GM18499 (cell line): ENCODE measurements at regions not wholly inside any gene's neighbourhood (a gene's known extent, or its start where the extent isn't known, plus 50 kb on each side); places are given as distances from the start of the nearest gene placed in this dataset.
"Not testable (repeated sequence)": the region's sequence is repeated elsewhere in the genome, so short reads cannot be mapped to it uniquely, and the experiment has no call there.

Experiments
- ATAC-seq: cut with Tn5 transposase; IDR thresholded peaks from one replicate; pipeline ENCODE4 v1.9.1; 2021; ENCODE audit warnings: moderate number of reproducible peaks; ENCODE audit not compliant: insufficient read depth, unreplicated experiment

DNA sequence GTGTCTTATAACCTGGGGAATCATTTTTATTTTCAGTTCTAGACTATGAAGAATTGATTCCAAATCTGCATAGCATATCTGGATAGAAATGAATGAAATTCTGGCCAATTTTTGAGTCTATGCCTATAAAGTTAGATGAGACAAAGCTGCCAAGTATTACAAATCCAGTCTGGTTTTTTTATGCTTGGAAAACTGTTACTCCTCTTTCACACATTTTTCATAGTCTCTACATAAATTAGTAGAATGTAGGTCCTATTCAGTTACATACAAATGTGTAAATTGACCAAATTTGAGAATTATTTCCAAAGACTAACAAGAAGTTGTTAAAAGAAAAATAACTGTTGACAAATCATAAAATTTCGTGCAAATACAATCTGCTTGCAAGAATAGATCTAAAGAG, 1505.2 kb downstream of the AMY1C start:
- no peak for ATAC-seq

DNA sequence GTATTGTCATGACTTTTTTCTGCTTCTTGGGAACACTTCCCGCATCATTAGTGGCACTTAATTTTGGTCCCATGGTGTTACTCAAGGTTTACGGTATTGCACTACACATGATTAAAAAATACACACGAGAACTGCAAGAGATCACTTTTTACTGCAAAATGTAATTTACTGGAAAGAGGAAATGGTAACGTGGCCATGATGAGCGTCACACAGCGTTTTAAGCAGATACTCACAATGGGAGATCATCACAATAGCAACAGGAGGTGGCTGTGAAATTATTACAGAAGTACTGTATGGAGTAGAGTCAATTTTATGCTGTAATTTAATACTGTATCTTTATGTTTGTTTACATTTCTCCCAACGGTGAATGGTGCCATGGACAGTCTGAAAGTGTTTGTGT, 1510.3 kb downstream of the AMY1C start:
- no peak for ATAC-seq

DNA sequence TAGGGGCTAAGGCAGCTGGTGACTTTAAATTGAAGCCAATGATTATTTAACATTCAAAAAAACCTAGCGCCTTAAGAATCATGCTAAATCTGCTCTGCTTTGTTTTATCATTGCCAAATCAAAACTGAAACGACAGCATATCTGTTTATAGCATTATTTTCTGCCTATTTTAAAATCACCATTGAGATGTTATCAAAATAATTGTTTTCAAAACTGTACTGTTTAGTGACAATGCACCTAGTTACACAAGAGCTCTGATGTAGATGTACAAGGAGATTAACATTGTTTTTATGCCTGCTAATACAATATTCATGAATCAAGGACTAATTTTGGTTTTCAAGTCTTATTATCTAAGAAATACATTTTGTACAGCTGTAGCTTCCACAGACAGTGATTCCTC, 1521.3 kb downstream of the AMY1C start:
- ATAC-seq, result no peak

DNA sequence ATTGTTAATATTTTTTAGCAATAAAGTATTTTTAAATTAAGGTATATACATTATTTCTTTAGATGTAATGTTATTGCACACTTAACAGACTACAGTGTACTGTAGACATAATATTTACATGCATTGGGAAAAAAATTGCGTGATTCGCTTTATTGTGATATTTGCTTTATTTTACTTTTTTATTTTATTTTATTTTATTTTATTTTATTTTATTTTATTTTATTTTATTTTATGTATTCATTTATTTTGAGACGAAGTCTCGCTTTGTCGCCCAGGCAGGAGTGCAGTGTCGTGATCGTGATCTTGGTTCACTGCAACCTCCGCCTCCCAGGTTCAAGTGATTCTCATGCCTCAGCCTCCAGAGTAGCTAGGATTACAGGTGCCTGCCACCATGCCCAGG, 1522.7 kb downstream of the AMY1C start:
- ATAC-seq, result not testable (repeated sequence)

DNA sequence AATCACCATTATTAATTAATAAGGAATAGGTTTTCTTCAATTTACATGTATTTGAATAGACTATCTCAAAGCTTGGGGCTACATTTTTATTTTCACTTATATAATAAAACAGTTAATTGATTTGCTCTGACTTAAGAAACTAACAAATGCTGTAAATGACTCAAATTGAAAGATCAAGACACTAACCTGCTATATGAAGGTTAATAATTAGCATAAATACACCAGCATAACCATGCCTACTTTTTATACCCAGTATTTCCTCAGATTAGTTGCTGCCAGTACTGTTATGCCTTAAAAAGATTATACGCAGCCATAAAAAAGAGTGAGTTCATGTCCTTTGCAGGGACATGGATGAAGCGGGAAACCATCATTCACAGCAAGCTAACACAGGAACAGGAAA, 1545.1 kb downstream of the AMY1C start:
- ATAC-seq, result no peak

DNA sequence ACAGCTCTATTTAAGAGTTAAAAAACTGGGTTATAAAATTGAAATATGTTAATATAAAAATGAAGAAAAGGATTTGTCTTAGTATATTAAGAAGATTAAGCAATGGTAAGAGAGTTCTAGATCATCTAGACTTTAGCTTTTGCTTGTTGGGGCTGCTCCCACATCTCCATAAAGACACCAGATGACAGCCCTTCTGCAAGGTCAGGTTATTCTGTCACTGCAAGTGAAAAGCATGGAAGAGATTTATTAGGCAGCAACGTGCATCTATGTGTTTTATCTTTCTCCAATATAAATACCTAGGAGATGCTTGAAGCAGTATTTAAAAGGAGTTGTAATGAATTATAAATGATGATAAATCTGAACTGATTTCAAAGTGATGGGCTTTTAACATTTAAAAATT, 1560.4 kb downstream of the AMY1C start:
- no peak for ATAC-seq

DNA sequence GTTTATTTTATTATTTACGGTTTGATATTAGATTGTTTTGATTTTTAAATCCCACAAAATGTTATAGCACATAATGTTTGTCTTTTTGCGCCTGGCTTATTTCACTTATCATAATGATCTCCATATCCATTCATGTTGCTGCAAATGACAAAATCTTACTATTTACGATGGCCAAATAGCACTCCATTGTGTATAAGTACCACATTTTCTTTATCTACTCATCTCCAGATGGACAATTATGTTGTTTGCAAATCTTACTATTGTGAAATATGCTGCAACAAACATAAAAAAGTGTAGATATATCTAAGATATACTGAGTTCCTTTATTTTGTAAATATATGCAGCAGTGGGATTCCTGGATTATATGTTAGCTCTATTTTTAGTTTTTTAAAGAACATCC, 1568.3 kb downstream of the AMY1C start:
- ATAC-seq, result no peak

DNA sequence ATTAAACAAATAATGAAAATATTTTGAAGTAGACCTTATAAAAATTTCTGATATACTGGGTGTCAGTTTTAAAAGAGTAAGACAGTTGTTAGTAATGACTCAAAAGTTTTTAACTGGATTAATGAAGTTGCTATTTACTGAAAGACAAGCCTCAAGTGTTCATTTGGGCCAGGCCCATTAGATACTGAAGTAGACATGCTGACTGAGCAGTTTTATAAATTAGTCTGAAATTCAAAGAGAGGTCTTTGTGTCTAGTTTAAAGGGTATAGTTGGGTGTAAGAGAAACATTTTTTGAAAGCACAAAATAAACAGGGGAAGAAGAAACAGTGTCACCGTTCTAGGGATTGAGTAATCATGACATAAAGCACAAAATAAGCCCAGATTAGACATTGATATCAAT, 1577.2 kb downstream of the AMY1C start:
- ATAC-seq, result no peak

DNA sequence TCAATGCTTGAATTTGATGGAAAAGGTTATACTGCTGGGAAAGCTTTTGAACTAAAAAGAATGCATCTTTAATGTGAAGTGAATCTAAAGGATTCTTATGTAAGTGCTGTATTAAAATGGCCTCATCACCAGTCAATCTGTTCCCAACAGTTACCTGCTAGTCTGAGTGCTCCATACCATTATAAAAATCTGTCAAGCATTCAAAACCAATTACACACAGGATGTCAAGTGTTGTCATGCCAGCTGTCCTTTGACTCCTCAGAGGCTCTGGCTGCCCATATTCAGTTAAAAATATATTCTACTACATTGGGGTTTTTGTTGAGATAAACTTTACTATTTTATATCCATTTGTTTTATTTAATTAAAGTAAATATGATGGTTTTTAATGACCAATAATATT, 1587.7 kb downstream of the AMY1C start:
- ATAC-seq, result no peak

DNA sequence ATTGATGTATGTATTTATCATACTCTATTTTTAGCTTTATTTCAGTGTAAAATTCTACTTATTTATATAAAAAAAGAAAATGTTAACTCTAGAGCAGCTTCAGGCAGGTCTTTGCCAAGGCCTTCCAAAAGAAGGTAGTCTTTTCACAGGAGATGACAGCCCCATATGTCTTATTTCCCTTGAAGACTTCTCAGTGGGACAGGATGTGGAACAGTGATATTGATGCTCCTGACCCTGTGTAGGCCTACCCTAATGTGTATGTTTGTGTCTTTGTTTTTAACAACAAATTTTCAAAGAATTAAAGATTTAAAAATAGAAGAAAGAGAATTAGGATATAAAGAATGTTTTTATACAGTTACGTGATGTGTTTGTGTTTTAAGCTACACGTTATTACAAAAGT, 1593.6 kb downstream of the AMY1C start:
- ATAC-seq, result no peak

DNA sequence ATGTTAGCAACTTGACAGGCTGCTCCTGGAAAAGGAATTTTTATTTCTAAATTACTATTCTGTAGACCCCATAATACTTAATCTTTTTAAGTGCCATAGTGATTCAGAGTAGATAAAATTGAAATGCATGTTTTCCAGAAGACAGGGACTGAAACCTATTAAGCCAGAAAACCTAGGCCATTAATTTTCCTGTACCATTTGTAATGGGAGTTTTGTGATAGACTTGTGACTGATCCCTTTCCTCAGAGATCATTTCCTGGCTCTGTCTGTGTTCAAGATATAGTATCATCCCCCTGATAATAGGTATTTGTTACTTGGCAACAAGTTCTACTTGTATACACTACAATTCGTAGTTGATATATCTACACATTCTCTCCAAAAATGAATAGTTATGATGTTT, 1609.8 kb downstream of the AMY1C start:
- ATAC-seq, result no peak

DNA sequence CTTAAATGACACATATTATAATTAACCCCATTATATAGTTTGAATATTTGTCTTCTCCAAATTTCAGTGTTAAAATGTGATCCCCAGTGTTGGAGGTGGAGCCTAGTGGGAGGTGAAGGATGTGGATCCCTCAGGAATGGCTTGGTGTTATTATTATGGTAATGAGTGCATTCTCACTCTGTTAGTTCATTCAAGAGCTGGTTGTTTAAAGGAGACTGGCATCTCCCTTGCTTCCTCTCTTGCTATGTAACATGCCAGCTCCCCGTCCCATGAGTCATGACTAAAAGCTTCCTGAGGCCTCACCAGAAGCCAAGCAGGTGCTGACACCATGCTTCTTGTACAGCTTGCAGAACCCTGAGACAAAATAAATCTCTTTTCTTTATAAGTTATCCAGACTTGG, 1612.7 kb downstream of the AMY1C start:
- no peak for ATAC-seq

DNA sequence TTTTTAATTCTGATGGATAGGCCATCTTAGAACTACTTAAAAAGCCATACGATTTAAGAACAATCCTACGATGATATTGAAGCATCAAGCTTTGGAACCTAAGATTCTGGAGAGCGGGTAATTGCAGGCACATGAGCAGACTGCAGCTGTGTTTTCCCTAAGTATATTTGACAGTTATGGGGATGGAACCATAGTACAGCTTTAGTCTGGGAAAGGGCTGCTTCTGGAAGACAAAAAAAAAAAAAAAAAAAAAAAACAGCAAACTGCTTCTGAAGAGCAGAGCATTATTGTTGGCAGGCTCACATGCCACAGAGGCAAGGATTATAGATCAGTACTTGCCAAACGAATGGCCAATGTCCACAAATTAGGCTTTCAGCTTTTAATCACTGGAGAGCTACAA, 1618.7 kb downstream of the AMY1C start:
- ATAC-seq, result no peak

DNA sequence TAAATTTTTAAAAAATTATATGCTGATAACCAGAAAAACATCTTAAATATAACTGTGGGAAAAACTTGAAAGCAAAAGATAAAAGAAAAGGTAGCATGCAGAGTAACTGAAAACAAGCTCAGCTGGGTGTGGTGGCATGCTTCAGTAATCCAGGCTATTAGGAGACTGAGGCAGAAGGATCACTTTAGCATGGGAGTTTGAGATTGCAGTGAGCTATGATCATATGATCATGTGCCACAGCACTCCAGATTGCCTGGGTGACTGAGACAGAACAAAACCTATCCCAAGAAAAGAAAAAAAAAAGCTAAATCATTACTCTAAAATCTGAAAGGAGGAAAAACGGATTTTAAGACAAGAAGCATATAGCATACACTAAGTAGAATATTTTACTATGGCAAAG, 1624.0 kb downstream of the AMY1C start:
- no peak for ATAC-seq

DNA sequence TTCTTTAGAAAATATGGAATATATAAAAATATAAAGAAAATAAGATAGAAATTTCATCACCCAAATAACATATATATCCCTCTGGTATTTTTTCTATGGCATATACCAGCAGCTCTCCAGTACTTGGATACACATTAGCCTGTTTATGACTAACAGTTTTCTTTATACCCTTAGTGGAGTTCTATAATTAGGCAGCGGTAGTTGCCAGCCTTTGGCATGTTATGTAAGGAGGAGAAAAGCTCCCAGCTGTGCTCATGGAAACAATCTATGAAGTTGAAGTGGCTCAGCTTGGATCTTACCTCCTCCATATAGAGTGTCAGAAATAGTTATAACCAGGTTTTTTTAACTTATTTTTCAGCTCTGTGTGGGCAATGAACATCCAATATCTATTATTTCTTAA, 1636.8 kb downstream of the AMY1C start:
- no peak for ATAC-seq

DNA sequence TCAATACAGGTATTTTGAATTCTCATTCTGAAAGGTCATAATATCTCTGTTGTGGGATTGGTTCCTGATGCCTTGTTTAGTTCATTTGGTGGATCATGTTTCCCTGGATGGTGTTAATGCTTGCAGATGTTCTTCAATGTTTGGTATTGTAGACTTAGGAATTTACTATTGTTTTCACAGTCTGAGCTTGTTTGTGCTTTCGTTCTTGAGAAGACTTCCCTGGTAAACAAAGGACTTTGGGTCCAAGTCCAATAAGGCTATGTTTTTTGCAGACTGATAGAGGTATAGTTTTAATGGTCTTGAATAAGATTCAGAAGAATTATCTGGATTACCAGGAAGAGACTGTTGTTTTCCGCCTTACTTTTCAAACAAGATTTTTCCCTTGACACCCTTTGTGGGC, 1646.3 kb downstream of the AMY1C start:
- ATAC-seq, result no peak

DNA sequence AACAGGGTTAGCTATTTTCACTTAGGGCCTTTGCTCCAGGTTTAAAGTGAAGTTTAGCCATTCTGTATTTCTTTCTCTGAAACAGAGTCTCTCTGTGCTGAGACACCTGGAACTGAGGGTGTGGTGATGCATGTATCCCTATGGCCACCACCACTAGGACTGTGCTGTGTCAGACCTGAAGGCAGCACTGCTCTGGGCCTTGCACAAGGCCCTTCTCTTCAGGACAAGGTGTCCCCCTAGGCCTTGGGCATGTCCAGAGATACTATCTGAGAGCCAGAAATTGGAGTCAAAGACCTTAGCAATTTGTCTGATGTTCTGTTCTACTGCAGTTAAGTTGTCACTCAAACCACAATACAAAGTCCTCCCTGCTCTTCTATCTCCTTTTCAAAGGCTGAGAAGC, 1649.2 kb downstream of the AMY1C start:
- no peak for ATAC-seq

DNA sequence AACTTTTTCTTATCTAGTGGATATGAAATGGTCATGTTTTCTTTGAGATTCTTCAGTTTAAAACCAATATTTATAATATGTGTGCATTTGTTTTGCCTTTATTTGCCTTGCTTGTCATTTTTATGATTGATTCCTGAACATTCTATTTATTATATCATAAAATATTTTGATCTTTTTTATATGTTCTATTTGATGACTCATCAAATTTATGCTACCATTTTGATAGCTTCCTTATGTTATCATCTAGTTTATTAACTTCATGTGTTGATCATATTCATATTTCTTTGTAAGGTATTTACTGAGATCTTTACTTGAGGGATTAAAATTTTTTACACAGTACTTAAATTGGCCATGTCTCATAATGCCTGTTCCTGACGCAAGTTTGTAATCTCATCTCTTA, 1650.0 kb downstream of the AMY1C start:
- ATAC-seq, result no peak

DNA sequence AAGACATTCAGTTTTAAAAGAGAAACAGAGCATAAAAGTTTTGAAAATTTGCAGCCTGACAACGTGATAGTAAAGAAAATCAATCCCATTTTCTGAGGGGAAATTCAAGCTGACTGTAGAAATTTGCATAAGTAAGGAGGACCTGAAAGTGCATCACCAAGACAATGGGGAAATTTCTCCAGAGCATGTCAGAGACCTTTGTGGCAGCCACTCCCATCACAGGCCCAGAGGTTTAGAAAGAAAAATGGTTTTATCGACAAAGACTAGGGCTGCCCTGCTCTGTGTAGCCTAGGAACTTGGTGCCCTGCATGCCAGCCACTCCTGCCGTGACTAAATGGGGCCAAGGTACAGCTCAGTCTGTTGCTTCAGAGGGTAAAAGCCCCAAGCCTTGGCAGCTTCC, 1640.2 kb upstream of the PRMT6 start:
- no peak for ATAC-seq

DNA sequence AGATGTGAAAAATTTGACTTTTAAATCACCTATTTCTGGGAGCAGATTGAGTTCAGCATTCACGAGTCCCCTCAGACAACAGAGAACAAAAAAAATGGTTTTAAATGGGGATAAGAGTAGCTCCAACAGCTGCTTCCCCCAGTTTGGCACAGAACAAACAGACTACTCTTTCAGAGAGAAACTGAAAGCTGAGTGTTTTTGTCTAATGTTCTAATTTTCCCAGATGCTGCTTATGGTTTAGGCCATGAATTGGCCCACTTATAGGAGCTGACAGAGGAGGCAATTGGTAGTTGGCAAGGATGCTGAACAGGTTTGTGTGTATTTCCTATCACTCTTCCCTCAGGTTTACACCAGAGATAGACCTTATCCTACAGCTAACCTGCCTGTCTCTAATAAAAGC, 1637.4 kb upstream of the PRMT6 start:
- ATAC-seq, result no peak

DNA sequence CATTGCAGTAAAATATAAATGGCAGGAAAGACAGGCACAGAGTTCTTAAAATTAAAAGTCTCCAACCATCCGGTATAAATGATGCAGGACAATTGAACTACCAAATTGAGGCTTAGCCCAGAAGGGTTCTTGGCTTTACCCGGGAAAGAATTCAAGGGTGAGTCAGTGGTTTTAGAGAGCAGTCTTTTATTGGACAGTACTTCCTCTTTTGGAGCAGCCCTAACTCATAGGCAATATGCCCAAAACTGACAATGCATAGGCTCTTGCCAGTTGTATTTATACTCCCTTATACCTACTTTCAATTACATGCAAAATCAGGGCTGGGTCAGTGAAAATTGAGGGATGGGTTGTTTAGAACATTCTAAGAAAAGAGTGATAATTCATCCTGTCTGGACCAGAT, 1628.9 kb upstream of the PRMT6 start:
- ATAC-seq, result no peak

DNA sequence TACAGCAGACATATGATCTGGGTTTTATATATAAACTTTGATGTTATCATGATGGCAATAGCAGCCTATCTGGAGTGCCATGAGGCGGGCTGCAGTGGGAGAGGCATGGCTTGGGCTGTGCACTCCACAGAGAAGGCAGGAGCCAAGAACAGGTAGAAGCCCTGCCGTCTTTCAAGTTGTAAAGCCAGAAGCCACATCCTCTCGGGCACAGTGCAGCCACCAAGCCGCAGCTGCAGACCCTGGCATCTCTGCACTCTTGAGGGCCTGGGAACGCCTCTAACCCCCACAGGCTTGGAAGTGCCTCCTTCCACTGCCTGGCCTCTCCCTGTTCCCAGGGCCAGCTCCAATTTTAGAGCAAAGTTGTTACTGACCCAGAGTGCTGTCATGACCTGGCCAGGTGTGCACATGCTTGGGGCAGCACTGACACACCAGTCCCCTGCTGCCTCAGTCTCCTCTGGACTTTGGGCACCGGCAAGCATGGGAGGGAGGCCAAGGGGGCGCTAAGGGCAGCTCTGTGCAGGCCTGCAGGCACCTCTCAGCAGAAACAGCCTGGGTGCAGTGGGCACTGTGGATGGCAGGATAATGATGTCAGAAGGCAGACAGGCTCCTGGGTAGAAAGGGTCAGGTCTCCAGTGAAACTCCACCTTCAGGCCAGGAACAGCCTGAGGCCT, 1619.8 kb upstream of the PRMT6 start:
- no peak for ATAC-seq

DNA sequence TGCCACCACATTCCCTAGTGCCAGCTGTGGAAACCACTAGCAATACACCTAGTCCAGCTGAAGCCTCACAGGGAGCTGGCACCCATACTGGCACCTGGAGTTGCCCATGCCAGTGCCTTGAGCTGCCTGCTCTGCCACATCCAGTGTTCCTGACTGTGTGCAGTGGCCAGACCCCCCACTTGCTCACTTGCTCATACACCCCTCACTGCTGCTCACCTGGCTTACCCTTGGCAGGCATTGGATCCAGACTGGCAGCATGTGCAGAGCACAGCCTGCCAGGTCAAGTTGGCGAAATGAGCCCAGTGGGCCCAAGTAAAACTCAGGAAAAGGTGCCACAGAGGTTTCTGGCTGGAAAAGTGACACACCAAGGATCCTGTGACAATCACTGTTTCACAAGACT, 1618.6 kb upstream of the PRMT6 start:
- no peak for ATAC-seq
